ENCODE measurements at regions not wholly inside any gene's neighbourhood (a gene's known extent, or its start where the extent isn't known, plus 50 kb on each side); places are given as distances from the start of the nearest gene placed in this dataset.
A peak's percentile ranks its signal among the peaks of the same experiment; 100 is the strongest.
"Not testable (repeated sequence)": the region's sequence is repeated elsewhere in the genome, so short reads cannot be mapped to it uniquely, and the experiment has no call there.

DNA sequence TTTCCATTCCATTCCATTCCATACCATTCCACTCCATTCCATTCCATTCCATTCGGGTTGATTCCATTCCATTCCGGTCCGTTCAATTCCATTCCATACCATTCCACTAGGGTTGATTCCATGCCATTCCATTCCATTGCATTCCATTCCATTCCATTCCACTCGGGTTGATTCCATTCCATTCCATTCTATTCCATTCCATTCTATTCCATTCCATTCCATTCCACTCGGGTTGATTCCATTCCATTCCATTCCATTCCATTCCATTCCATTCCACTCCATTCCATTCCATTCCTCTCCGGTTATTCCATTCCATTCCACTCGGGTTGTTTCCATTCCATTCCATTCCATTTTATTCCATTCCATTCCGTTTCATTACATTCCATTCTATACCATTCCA lies 155.9 kb downstream of the CWH43 start:
- H3K27ac Mint-ChIP-seq; H3K27me3 ChIP-seq (ENCODE audit: control insufficient read depth, insufficient read depth, low read length); H3K27me3 Mint-ChIP-seq; DNase-seq; H3K4me3 ChIP-seq (ENCODE audit: low read depth, low read length); H3K36me3 ChIP-seq (ENCODE audit: control insufficient read depth, insufficient read depth, low read length); H3K4me3 Mint-ChIP-seq; H3K27ac ChIP-seq (ENCODE audit: insufficient read depth, low read length, poor library complexity, severe bottlenecking); H3K4me1 ChIP-seq (ENCODE audit: control insufficient read depth, insufficient read depth, low read length, poor library complexity, severe bottlenecking); H3K4me1 Mint-ChIP-seq: not testable (repeated sequence)
- ATAC-seq (ENCODE audit: low read depth in 2 of 2), result peak in 1 of 2 donors; percentile 24
- Mint-ChIP-seq H3K9me3 (peaks cover 0 to 53% (median 39%) of the 10 kb centered on the region in 7 donors), H3K36me3 (peaks cover 23% of the 10 kb centered on the region)
- peaks cover 25 to 27% of the 10 kb centered on the region in 2 experiments for H3K9me3 ChIP-seq (ENCODE audit: control insufficient read depth in 2 of 2, low read length in 2 of 2)

DNA sequence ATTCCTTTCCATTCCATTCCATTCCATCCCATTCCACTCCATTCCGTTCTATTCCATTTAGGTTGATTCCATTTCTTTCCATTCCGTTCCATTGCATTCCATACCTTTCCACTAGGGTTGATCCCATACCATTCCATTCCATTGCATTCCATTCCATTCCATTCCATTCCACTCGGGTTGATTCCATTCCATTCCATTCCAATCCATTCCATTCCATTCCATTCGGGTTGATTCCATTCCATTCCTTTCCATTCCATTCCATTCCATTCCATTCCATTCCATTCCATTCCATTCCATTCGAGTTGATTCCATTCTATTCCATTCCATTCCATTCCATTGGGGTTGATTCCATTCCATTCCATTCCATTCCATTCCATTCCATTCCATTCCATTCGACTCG lies 161.1 kb downstream of the CWH43 start:
- H3K4me1 Mint-ChIP-seq, result peaks cover 0 to 31% (median 7%) of the 10 kb centered on the region in 4 donors
- ATAC-seq (ENCODE audit: low read depth in 2 of 2), result peak; percentile 38 to 50
- not testable (repeated sequence) for H3K27me3 ChIP-seq (ENCODE audit: control insufficient read depth, insufficient read depth, low read length); H3K36me3 ChIP-seq (ENCODE audit: control insufficient read depth, insufficient read depth, low read length); H3K4me3 ChIP-seq (ENCODE audit: low read depth, low read length); H3K4me3 Mint-ChIP-seq; DNase-seq; H3K4me1 ChIP-seq (ENCODE audit: control insufficient read depth, insufficient read depth, low read length, poor library complexity, severe bottlenecking); H3K27me3 Mint-ChIP-seq; H3K27ac ChIP-seq (ENCODE audit: insufficient read depth, low read length, poor library complexity, severe bottlenecking)
- H3K9me3 Mint-ChIP-seq, result peaks cover 9 to 90% (median 57%) of the 10 kb centered on the region in 7 donors
- peak overlapping the region in 1 of 3 donors; percentile 0 for H3K27ac Mint-ChIP-seq
- peaks cover 53 to 68% of the 10 kb centered on the region in 2 experiments for H3K9me3 ChIP-seq (ENCODE audit: control insufficient read depth in 2 of 2, low read length in 2 of 2)
- peaks cover 34% of the 10 kb centered on the region for H3K36me3 Mint-ChIP-seq

DNA sequence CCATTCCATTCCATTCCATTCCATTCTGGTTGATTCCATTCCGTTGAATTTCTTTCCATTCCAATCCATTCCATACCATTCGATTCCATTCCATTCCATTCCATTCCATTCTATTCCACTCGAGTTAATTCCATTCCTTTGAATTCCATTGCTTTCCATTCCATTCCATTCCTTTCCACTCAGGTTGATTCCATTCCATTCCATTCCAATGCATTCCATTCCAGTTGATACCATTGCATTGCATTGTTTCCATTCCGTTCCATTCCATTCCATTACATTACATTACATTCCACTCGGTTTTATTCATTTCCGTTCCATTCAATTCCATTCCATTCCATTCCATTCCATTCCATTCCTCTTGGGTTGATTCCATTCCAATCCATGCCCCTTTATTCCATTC lies 161.5 kb downstream of the CWH43 start:
- not testable (repeated sequence) for H3K27me3 ChIP-seq (ENCODE audit: control insufficient read depth, insufficient read depth, low read length); H3K27ac ChIP-seq (ENCODE audit: insufficient read depth, low read length, poor library complexity, severe bottlenecking); H3K4me3 Mint-ChIP-seq; ATAC-seq (ENCODE audit: low read depth in 2 of 2); H3K4me3 ChIP-seq (ENCODE audit: low read depth, low read length); H3K4me1 ChIP-seq (ENCODE audit: control insufficient read depth, insufficient read depth, low read length, poor library complexity, severe bottlenecking); H3K27me3 Mint-ChIP-seq; DNase-seq; H3K27ac Mint-ChIP-seq; H3K36me3 ChIP-seq (ENCODE audit: control insufficient read depth, insufficient read depth, low read length)
- peaks cover 9 to 95% (median 57%) of the 10 kb centered on the region in 7 donors for H3K9me3 Mint-ChIP-seq
- peaks cover 34% of the 10 kb centered on the region for H3K36me3 Mint-ChIP-seq
- H3K4me1 Mint-ChIP-seq, result peaks cover 0 to 31% (median 7%) of the 10 kb centered on the region in 4 donors
- H3K9me3 ChIP-seq (ENCODE audit: control insufficient read depth in 2 of 2, low read length in 2 of 2), result peaks cover 57 to 73% of the 10 kb centered on the region in 2 experiments

DNA sequence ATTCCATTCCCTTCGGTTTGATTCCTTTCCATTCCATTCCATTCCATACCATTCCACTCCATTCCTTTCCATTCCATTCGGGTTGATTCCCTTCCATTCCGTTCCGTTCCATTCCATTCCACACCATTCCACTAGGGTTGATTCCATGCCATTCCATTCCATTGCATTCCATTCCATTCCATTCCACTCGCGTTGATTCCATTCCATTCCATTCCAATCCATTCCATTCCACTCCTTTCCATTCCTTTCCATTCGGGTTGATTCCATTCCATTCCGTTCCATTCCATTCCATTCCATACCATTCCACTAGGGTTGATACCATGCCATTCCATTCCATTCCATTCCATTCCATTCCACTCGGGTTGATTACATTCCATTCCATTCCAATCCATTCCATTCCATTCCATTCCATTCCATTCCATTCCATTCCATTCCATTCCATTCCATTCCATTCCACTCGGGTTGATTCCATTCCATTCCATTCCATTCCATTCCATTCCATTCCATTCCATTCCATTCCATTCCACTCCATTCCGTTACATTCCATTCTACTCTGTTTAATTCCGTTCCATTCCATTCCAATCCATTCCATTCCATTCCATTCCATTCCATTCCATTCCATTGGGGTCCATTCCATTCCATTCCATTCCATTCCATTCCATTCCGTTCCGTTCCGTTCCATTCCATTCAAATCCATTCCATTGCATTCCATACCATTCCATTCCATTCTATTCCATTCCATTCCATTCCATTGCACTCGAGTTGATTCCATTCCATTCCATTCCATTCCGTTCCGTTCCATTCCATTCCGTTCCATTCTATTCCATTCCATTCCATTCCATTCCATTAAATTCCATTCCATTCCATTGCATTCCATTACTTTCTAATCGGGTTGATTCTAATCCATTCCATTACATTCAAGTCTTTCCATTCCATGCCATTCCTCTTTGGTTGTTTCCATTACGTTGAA lies 163.2 kb downstream of the CWH43 start:
- peak in 1 of 3 donors; percentile 76 for DNase-seq
- H3K36me3 Mint-ChIP-seq, result peaks cover 41% of the 10 kb centered on the region
- H3K27me3 Mint-ChIP-seq; H3K36me3 ChIP-seq (ENCODE audit: control insufficient read depth, insufficient read depth, low read length); H3K4me3 ChIP-seq (ENCODE audit: low read depth, low read length); H3K27me3 ChIP-seq (ENCODE audit: control insufficient read depth, insufficient read depth, low read length); H3K27ac ChIP-seq (ENCODE audit: insufficient read depth, low read length, poor library complexity, severe bottlenecking); H3K4me1 ChIP-seq (ENCODE audit: control insufficient read depth, insufficient read depth, low read length, poor library complexity, severe bottlenecking); H3K4me3 Mint-ChIP-seq: not testable (repeated sequence)
- H3K4me1 Mint-ChIP-seq, result peaks cover 0 to 41% (median 7%) of the 10 kb centered on the region in 4 donors
- peak; percentile 67 to 71 for ATAC-seq (ENCODE audit: low read depth in 2 of 2)
- peaks cover 70 to 79% of the 10 kb centered on the region in 2 experiments for H3K9me3 ChIP-seq (ENCODE audit: control insufficient read depth in 2 of 2, low read length in 2 of 2)
- peak overlapping the region in 1 of 3 donors; percentile 0 for H3K27ac Mint-ChIP-seq
- peaks cover 10 to 96% (median 60%) of the 10 kb centered on the region in 7 donors for H3K9me3 Mint-ChIP-seq

DNA sequence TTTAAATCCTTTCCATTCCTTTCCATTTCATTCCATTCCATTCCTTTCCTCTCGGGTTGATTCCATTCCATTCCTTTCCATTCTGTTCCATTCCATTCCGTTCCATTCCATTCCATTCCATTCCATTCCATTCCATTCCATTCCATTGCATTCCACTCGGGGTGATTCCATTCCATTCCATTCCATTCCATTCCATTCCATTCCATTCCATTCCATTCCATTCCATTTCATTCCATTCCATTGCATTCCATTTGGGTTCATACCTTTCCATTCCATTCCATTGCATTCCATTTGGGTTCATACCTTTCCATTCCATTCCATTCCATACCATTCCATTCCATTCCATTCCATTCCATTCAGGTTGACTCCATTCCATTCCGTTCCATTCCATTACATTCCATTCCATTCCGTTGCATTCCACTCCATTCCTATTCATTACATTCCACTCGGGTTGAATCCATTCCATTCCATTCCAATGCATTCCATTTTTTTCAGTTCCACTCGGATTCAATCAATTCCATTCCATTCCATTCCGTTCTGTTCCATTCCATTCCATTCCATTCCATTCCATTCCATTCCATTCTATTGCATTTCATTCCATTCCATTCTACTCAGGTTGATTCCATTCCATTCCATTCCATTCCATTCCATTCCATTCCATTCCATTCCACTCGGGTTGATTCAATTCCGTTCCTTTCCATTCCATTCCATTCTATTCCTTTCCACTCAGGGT lies 164.4 kb downstream of the CWH43 start:
- peak in 1 of 3 donors; percentile 13 for DNase-seq
- not testable (repeated sequence) for H3K27me3 Mint-ChIP-seq; H3K36me3 ChIP-seq (ENCODE audit: control insufficient read depth, insufficient read depth, low read length); H3K27ac Mint-ChIP-seq; H3K27me3 ChIP-seq (ENCODE audit: control insufficient read depth, insufficient read depth, low read length); ATAC-seq (ENCODE audit: low read depth in 2 of 2); H3K4me1 ChIP-seq (ENCODE audit: control insufficient read depth, insufficient read depth, low read length, poor library complexity, severe bottlenecking); H3K4me3 ChIP-seq (ENCODE audit: low read depth, low read length); H3K4me3 Mint-ChIP-seq; H3K27ac ChIP-seq (ENCODE audit: insufficient read depth, low read length, poor library complexity, severe bottlenecking)
- Mint-ChIP-seq H3K4me1 (peaks cover 0 to 48% (median 7%) of the 10 kb centered on the region in 4 donors), H3K9me3 (peaks cover 9 to 96% (median 62%) of the 10 kb centered on the region in 7 donors), H3K36me3 (peaks cover 44% of the 10 kb centered on the region)
- H3K9me3 ChIP-seq (ENCODE audit: control insufficient read depth in 2 of 2, low read length in 2 of 2), result peaks cover 71 to 85% of the 10 kb centered on the region in 2 experiments

DNA sequence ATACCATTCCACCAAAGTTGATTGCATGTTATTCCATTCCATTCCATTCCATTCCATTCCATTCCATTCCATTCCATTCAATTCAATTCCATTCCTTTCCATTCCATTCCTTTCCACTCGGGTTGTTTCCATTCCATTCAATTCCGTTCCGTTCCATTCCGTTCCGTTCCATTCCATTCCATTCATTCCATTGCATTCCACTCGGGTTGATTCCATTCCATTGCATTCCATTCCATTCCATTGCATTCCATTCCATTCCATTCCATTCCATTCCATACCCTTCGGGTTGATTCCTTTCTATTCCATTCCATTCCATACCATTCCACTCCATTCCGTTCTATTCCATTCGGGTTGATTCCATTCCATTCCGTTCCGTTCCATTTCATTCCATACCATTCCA lies 166.9 kb downstream of the CWH43 start:
- H3K27me3 ChIP-seq (ENCODE audit: control insufficient read depth, insufficient read depth, low read length); H3K4me1 ChIP-seq (ENCODE audit: control insufficient read depth, insufficient read depth, low read length, poor library complexity, severe bottlenecking); H3K36me3 ChIP-seq (ENCODE audit: control insufficient read depth, insufficient read depth, low read length); H3K27ac ChIP-seq (ENCODE audit: insufficient read depth, low read length, poor library complexity, severe bottlenecking); H3K4me3 Mint-ChIP-seq; H3K27me3 Mint-ChIP-seq; H3K4me3 ChIP-seq (ENCODE audit: low read depth, low read length); H3K27ac Mint-ChIP-seq: not testable (repeated sequence)
- peak in 1 of 3 donors; percentile 0 for DNase-seq
- Mint-ChIP-seq H3K9me3 (peaks cover 8 to 97% (median 67%) of the 10 kb centered on the region in 7 donors), H3K36me3 (peaks cover 42% of the 10 kb centered on the region), H3K4me1 (peaks cover 0 to 40% (median 6%) of the 10 kb centered on the region in 4 donors)
- peak; percentile 22 to 26 for ATAC-seq (ENCODE audit: low read depth in 2 of 2)
- peaks cover 60 to 75% of the 10 kb centered on the region in 2 experiments for H3K9me3 ChIP-seq (ENCODE audit: control insufficient read depth in 2 of 2, low read length in 2 of 2)

DNA sequence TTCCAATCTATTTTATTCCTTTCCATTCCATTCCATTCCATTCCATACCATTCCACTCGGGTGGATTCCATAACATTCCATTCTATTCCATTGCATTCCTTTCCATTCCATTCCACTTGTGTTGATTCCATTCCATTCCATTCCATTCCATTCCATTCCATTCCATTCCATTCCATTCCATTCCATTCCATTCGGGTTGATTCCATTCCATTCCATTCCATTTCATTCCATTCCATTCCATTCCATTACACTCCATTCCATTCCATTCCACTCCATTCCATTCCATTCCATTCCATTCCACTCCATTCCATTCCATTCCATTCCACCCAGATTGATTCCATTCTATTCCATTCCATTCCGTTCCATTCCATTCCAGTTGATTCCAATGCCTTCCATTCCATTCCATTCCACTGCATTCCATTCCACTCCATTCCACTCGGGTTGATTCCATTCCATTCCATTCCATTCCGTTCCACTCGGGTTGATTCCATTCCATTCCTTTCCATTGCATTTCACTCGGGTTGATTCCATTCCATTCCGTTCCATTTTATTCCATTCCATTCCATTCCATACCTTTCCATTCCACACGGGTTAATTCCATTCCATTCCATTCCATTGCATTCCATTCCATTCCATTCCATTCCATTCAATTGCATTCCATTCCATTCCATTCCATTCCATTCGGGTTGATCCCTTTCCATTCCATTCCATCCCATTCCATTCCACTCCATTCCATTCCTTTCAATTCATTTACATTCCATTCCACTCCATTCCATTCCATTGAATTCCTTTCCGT lies 168.4 kb downstream of the CWH43 start:
- not testable (repeated sequence) for H3K27me3 Mint-ChIP-seq; H3K36me3 ChIP-seq (ENCODE audit: control insufficient read depth, insufficient read depth, low read length); H3K4me3 Mint-ChIP-seq; H3K27ac Mint-ChIP-seq; H3K4me3 ChIP-seq (ENCODE audit: low read depth, low read length); H3K27me3 ChIP-seq (ENCODE audit: control insufficient read depth, insufficient read depth, low read length); H3K27ac ChIP-seq (ENCODE audit: insufficient read depth, low read length, poor library complexity, severe bottlenecking); H3K4me1 ChIP-seq (ENCODE audit: control insufficient read depth, insufficient read depth, low read length, poor library complexity, severe bottlenecking)
- Mint-ChIP-seq H3K9me3 (peaks cover 6 to 89% (median 62%) of the 10 kb centered on the region in 7 donors), H3K36me3 (peaks cover 40% of the 10 kb centered on the region), H3K4me1 (peaks cover 0 to 36% (median 4%) of the 10 kb centered on the region in 4 donors)
- peaks cover 57 to 63% of the 10 kb centered on the region in 2 experiments for H3K9me3 ChIP-seq (ENCODE audit: control insufficient read depth in 2 of 2, low read length in 2 of 2)
- DNase-seq, result peak in 1 of 3 donors; percentile 59
- peak; percentile 52 to 55 for ATAC-seq (ENCODE audit: low read depth in 2 of 2)
